ENCODE measurements at regions not wholly inside any gene's neighbourhood (a gene's known extent, or its start where the extent isn't known, plus 50 kb on each side); places are given as distances from the start of the nearest gene placed in this dataset.

DNA sequence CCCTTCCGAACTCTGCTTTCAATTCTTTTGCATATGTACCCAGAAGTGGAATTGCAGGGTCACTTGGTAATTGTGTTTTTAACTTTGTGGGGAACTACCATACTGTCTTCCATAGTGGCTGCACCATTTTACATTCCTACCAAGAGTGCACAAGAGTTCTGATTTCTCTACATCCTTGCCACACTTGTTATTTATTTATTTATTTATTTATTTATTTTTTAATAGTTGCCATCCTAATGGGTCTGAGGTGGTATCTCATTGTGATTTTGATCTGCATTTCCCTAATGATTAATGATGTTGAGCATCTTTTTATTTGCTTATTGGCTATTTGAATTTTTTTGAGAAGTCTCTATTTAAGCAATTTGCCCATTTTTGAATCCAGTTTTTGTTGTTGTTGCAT, 422.4 kb downstream of the PTPRU start:
- no peak for TF ChIP-seq EZH2 (IDR thresholded peaks at IDR 0.05; ENCODE audit: insufficient read depth, low read length)
- TF ChIP-seq, protein P1, sequence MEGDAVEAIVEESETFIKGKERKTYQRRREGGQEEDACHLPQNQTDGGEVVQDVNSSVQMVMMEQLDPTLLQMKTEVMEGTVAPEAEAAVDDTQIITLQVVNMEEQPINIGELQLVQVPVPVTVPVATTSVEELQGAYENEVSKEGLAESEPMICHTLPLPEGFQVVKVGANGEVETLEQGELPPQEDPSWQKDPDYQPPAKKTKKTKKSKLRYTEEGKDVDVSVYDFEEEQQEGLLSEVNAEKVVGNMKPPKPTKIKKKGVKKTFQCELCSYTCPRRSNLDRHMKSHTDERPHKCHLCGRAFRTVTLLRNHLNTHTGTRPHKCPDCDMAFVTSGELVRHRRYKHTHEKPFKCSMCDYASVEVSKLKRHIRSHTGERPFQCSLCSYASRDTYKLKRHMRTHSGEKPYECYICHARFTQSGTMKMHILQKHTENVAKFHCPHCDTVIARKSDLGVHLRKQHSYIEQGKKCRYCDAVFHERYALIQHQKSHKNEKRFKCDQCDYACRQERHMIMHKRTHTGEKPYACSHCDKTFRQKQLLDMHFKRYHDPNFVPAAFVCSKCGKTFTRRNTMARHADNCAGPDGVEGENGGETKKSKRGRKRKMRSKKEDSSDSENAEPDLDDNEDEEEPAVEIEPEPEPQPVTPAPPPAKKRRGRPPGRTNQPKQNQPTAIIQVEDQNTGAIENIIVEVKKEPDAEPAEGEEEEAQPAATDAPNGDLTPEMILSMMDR (IDR thresholded peaks at IDR 0.05; ENCODE audit: insufficient read depth, low read depth, low read length), result no peak
